DND-41 (cell line): ENCODE measurements at regions not wholly inside any gene's neighbourhood (a gene's known extent, or its start where the extent isn't known, plus 50 kb on each side); places are given as distances from the start of the nearest gene placed in this dataset.

Experiments
- CTCF ChIP-seq: IDR thresholded peaks from 2 replicates; pipeline ENCODE4 v1.5.1; 2012; ENCODE audit warnings: borderline replicate concordance, low read length, moderate library complexity, mild to moderate bottlenecking; ENCODE audit not compliant: poor library complexity, severe bottlenecking; ENCODE audit errors: extremely low read depth
- EZH2 ChIP-seq: IDR thresholded peaks from 3 replicates; pipeline ENCODE4 v1.6.1; 2012; ENCODE audit warnings: borderline replicate concordance, low read depth, mild to moderate bottlenecking, moderate library complexity, low read length, inconsistent platforms; ENCODE audit not compliant: severe bottlenecking

GRCh38 chrY:19600711-19601110 lies 143.8 kb downstream of the KDM5D start:
- TF ChIP-seq EZH2 (no peak), CTCF (no peak)
